Skin epidermis (tissue), 12 donors: ENCODE measurements at regions not wholly inside any gene's neighbourhood (a gene's known extent, or its start where the extent isn't known, plus 50 kb on each side); places are given as distances from the start of the nearest gene placed in this dataset.
"Not testable (repeated sequence)": the region's sequence is repeated elsewhere in the genome, so short reads cannot be mapped to it uniquely, and the experiment has no call there.

ENCODE experiments used
- H3K27ac ChIP-seq, 21 experiments: fragments of 200-600 bp; sonication (generic) in 11 of 21; one replicate each; pipeline ENCODE4 v1.5.0; 2020; ENCODE audit warnings: mild to moderate bottlenecking in 3 of 21, inconsistent platforms in 2 of 21, moderate library complexity in 2 of 21
- H3K4me3 ChIP-seq, 7 experiments: fragments of 200-600 bp; sonication (generic) in 2 of 7; one replicate each; pipeline ENCODE4 v1.5.0; 2020; ENCODE audit warnings: inconsistent platforms in 2 of 7, mild to moderate bottlenecking in 2 of 7, moderate library complexity in 1 of 7

GRCh38 chr4:123193802-123194367 lies 202.7 kb upstream of the SPRY1 start:
- Histone ChIP-seq H3K4me3 (no peak overlapping the region), H3K27ac (no peak overlapping the region)

- Histone ChIP-seq H3K4me3 (no peak overlapping the region), H3K27ac (no peak overlapping the region)
These were observed 197.9 kb upstream of the SPRY1 start for GRCh38 chr4:123198706-123199105.

GRCh38 chr4:123200051-123200940 lies 196.3 kb upstream of the SPRY1 start:
- Histone ChIP-seq H3K27ac (peak overlapping the region in 1 of 21 experiments; percentile 10), H3K4me3 (no peak overlapping the region)

- Histone ChIP-seq H3K4me3 (no peak overlapping the region), H3K27ac (no peak overlapping the region)
These were observed 191.9 kb upstream of the SPRY1 start for GRCh38 chr4:123204737-123205136.

GRCh38 chr4:123206016-123206415 lies 190.6 kb upstream of the SPRY1 start:
- H3K27ac ChIP-seq, result no peak overlapping the region
- no peak overlapping the region for H3K4me3 ChIP-seq

DNA sequence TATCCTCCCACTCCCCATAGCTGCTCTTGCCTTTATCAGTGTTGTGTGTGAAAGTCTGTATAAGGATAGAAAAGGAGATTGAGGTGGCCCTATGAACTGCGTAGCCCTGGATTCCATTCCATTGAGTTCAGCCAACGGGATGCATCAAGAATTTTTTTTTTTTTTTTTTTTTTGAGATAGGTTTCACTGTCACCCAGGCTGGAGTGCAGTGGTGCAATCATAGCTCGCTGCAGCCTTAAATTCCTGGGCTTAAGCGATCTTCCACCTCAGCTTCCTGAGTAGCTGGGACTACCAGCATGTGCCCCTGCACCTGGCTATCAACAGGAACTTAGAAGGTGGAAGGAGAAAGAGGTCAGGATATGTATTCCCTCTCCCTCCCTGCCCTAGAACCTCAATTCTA lies 187.2 kb upstream of the SPRY1 start:
- H3K4me3 ChIP-seq, result no peak overlapping the region
- H3K27ac ChIP-seq, result no peak overlapping the region

DNA sequence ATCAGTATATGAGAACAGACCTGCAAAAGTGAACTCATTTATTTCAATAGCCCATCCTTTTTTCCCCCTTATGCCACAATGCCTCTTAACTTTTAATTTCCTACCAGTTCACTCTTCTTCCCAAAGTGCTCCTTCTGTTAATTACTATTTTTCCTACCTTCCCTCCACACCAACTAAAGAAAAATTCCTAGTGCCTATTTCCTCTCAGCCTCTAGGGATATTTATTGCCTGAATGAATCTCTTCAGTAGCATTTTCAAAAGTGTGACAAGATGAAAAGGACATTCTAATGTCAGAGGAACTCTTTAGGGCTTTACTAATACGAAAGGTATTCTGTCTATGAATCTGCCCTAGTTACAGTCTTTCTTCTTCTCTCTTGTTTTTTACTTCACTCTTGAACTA lies 181.1 kb upstream of the SPRY1 start:
- no peak overlapping the region for H3K27ac ChIP-seq

GRCh38 chr4:123216543-123216942 lies 180.1 kb upstream of the SPRY1 start:
- Histone ChIP-seq H3K4me3 (no peak overlapping the region), H3K27ac (no peak overlapping the region)

More for the DNA sequence above, 181.1 kb upstream of the SPRY1 start:
- H3K4me3 ChIP-seq, result no peak overlapping the region

DNA sequence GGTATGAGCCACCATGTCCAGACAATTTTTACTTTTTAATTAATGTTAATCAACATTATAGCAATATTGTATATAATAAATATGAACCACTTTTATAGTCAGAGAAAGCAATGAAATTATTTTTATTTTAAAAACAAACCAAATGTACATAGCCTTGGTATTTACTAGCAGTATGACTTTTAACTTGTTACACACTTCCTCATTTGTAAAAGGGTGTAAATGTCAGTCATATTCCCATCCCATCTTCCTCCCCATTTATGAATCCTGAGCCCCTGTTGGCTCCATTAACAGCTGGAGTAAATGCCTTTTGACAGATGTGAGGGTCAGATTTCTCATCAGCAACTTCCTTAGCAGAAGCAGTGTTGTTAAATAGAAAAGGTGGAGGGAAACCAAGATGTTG lies 179.6 kb upstream of the SPRY1 start:
- H3K4me3 ChIP-seq, result no peak overlapping the region

GRCh38 chr4:123217664-123218063 lies 178.9 kb upstream of the SPRY1 start:
- H3K27ac ChIP-seq, result no peak overlapping the region

More for the DNA sequence above, 179.6 kb upstream of the SPRY1 start:
- no peak overlapping the region for H3K27ac ChIP-seq

GRCh38 chr4:123218981-123219380 lies 177.6 kb upstream of the SPRY1 start:
- no peak overlapping the region for H3K27ac ChIP-seq
- H3K4me3 ChIP-seq, result no peak overlapping the region

More at GRCh38 chr4:123217664-123218063, 178.9 kb upstream of the SPRY1 start:
- no peak overlapping the region for H3K4me3 ChIP-seq

- no peak overlapping the region for H3K4me3 ChIP-seq
- no peak overlapping the region for H3K27ac ChIP-seq
These were observed 167.3 kb upstream of the SPRY1 start for GRCh38 chr4:123229286-123229685.

GRCh38 chr4:123230061-123230460 lies 166.5 kb upstream of the SPRY1 start:
- no peak overlapping the region for H3K27ac ChIP-seq

DNA sequence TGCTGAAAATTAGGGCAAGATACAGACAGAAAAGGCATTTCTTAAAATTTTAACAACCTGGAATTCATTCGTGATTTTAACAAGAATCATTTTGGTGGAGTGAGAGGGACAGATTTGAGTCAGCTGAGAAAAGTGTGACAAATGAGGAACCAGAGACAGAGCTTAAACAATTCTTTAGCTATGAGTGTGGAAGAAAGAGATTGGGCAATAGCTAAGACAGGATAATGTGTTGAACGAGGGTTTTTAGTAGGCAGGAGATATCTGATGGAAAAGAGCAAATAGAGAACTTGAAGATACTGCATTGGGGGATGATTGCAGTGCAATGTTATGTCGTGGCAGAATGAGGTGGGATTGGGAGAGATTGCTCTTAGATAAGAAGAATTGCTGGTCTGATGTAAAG lies 164.2 kb upstream of the SPRY1 start:
- H3K4me3 ChIP-seq, result no peak overlapping the region
- no peak overlapping the region for H3K27ac ChIP-seq

More at GRCh38 chr4:123230061-123230460, 166.5 kb upstream of the SPRY1 start:
- no peak overlapping the region for H3K4me3 ChIP-seq

DNA sequence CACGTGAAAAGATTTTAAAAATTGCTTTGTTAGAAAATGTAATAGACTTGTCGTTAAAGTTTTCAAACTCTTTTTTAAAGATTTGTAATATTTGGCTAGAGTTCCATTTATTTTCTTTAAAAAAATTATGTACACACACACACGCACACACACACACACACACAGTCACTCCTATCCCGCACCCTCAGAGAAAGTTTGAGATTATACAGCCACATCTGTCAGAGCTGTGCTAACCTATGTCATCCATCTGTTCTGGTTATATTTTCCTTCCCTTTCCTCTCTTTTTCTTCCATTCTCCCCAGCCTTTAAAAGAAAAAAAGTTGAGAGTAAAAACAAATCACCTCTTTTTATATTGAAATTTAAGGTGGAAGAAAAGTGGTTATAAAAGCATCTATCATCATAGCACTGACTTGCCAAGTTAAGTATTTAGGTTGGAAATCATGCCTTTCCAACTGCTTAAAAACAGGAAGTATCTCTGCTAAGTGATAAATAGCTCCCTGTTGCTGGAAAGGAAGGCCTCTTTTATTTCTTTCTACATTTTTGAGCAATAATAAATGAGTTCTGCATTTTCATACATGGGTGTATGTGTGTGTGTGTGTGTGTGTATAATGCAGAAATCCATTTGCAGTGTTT lies 163.3 kb upstream of the SPRY1 start:
- no peak overlapping the region for H3K4me3 ChIP-seq
- H3K27ac ChIP-seq, result no peak overlapping the region

GRCh38 chr4:123234955-123235354 lies 161.6 kb upstream of the SPRY1 start:
- Histone ChIP-seq H3K4me3 (no peak overlapping the region), H3K27ac (no peak overlapping the region)

DNA sequence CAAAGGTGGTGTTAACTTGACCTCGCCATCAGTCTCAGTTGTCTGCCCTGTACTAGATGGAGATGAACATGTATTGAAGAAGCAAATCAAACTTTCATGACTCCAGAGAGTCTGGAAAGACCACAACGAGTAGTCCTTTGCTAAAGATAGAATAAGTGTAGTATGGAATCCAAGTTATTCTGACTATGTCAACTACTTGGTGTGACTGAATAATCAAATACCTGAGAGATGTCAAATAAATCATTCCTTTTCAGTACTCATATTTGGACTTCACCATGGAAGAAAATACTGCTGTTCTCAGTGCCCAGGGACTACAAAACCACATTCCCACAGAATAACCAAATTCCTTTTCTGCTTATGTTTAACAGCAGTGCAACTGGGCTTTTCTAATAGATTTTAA lies 161.2 kb upstream of the SPRY1 start:
- H3K4me3 ChIP-seq, result no peak overlapping the region
- no peak overlapping the region for H3K27ac ChIP-seq

GRCh38 chr4:123236606-123237005 lies 160.0 kb upstream of the SPRY1 start:
- H3K4me3 ChIP-seq, result no peak overlapping the region
- no peak overlapping the region for H3K27ac ChIP-seq

DNA sequence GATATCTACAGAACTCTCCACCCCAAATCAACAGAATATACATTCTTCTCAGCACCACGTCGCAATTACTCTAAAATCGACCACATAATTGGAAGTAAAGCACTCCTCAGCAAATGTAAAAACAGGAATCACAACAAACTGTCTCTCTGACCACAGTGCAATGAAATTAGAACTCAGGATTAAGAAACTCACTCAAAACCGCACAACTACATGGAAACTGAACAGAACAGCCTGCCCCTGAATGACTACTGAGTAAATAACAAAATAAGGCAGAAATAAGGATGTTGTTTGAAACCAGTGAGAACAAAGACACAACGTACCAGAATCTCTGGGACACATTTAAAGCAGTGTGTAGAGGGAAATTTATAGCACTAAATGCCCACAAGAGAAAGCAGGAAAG lies 156.3 kb upstream of the SPRY1 start:
- not testable (repeated sequence) for H3K27ac ChIP-seq, H3K4me3 ChIP-seq

GRCh38 chr4:123243220-123243619 lies 153.4 kb upstream of the SPRY1 start:
- H3K4me3 ChIP-seq, H3K27ac ChIP-seq: not testable (repeated sequence)

DNA sequence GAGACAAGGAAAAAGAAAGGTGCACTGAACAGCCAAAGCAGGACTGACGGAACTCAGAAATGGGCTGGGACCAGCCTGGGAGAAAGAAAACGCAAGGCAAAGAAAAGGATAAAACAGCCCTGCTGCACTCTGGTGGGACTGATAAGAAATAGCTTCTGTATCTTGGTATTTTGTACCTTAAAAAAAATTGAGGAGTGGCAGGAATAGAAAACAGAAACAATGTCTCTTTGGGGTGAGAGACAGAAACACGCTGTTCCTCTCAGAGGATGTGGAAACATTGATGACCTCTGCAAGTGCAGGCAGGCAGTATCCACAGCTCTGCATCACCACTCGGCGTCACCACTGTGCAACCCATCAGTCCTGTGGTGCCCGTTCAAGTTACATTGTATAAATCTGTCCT lies 152.5 kb upstream of the SPRY1 start:
- Histone ChIP-seq H3K4me3 (no peak overlapping the region), H3K27ac (peak overlapping the region in 2 of 21 experiments; percentile 44 to 57)
